GM10266 (cell line): ENCODE measurements at regions not wholly inside any gene's neighbourhood (a gene's known extent, or its start where the extent isn't known, plus 50 kb on each side); places are given as distances from the start of the nearest gene placed in this dataset.

Source experiments
- DNase-seq: peaks from one replicate; pipeline ENCODE4 v3.0.0; 2012; ENCODE audit errors: extremely low spot score
- CTCF ChIP-seq: IDR thresholded peaks from 2 replicates; pipeline ENCODE4 v1.5.1; 2012; ENCODE audit warnings: mild to moderate bottlenecking, low read depth; ENCODE audit not compliant: control insufficient read depth, insufficient read depth; ENCODE audit errors: missing control alignments

DNA sequence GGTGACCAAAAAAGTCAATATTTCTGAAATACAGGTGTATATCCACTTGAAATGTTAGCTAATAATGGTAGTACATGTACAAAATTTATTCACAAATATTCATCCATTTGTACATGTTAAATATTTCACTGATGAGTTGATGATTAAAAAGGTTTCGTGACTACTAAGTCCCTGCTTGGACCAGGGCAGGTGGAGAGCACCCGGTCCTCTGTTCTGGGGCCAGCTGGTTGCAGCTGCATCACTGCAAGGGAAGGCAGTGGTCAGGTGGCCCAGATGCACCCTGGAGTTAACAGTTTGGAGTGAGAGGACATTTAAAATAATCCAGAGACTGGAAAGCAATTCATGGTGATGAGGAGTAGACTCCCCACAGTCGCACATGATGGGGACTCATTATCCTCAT is 141.2 kb downstream of the ZBTB18 start:
- TF ChIP-seq CTCF, result no peak

GRCh38 chr1:244196571-244197285 is 145.6 kb downstream of the ZBTB18 start:
- no peak for DNase-seq
- no peak for TF ChIP-seq CTCF

More for the DNA sequence above, 141.2 kb downstream of the ZBTB18 start:
- no peak for DNase-seq

GRCh38 chr1:244197851-244198375 is 146.8 kb downstream of the ZBTB18 start:
- TF ChIP-seq CTCF, result no peak
- no peak for DNase-seq

- no peak for TF ChIP-seq CTCF
- DNase-seq, result no peak
These were observed 148.8 kb downstream of the ZBTB18 start for GRCh38 chr1:244199902-244200301.

GRCh38 chr1:244200596-244200995 is 149.5 kb downstream of the ZBTB18 start:
- DNase-seq, result no peak
- no peak for TF ChIP-seq CTCF

- no peak for DNase-seq
- no peak for TF ChIP-seq CTCF
These were observed 150.7 kb downstream of the ZBTB18 start for GRCh38 chr1:244201750-244202149.

DNA sequence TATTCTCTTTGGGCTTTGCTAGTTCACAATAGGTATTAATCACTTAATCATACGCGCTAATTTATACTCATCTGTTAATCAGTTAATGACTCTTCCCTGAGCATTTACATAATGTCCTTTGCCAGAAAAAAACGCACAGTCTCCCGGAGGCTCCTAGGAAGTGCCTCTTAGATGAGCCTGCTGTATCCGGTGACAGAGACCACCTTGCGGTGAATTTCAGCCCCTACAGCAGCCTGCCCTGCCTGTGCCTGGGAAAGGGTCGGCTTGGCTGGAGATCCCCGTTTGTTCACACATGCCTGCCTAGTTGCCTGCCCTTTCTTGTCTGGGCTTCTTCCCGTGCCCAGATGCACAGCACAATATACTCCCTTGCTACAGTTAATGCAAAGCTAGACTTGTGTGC is 152.9 kb downstream of the ZBTB18 start:
- TF ChIP-seq CTCF, result no peak
- no peak for DNase-seq
